Tibial artery (tissue), 4 donors: ENCODE measurements at regions not wholly inside any gene's neighbourhood (a gene's known extent, or its start where the extent isn't known, plus 50 kb on each side); places are given as distances from the start of the nearest gene placed in this dataset.

Experiments used
- DNase-seq, 2 donors: peaks; one replicate each; pipeline ENCODE4 v3.0.0-alpha.2; 2019
- H3K27ac ChIP-seq, 2 donors: fragments of 200-600 bp; sonication (generic) in 1 of 2; 1 replicate in 1 of 2; 2 replicates in 1 of 2; pipeline ENCODE4 v1.5.1; 2018 to 2019; ENCODE audit warnings: mild to moderate bottlenecking in 1 of 2
- H3K27me3 ChIP-seq, 2 donors: fragments of 200-600 bp; sonication (generic) in 1 of 2; one replicate each; pipeline versions ENCODE4 v1.5.1 to v1.6.0; 2016 to 2019
- H3K36me3 ChIP-seq, 3 donors: fragments of 200-600 bp; sonication (generic) in 2 of 3; one replicate each; pipeline ENCODE4 v1.5.1; 2016 to 2019; ENCODE audit warnings: mild to moderate bottlenecking in 2 of 3
- H3K4me1 ChIP-seq, 4 donors: fragments of 200-600 bp; sonication (generic) in 2 of 4; 1 replicate in 3 of 4; 2 replicates in 1 of 4; pipeline ENCODE4 v1.5.1; 2016 to 2019
- H3K4me3 ChIP-seq, 2 donors: fragments of 200-600 bp; sonication (generic) in 1 of 2; 1 replicate in 1 of 2; 2 replicates in 1 of 2; pipeline ENCODE4 v1.5.1; 2018 to 2019; ENCODE audit warnings: mild to moderate bottlenecking in 2 of 2
- H3K9me3 ChIP-seq, 3 donors: fragments of 200-600 bp; sonication (generic) in 1 of 3; one replicate each; pipeline ENCODE4 v1.5.1; 2016 to 2019
- intact Hi-C: fragments of 100-400 bp; cut with DNase I; formaldehyde crosslinking; loops from one replicate; pipeline ENCODE4 v1.15.0; 2023; ENCODE audit warnings: low total_unique reads
- TF ChIP-seq, protein P1 (sequence below), 2 experiments: fragments of 200-600 bp in 1 of 2; fragments of 450-650 bp in 1 of 2; IDR thresholded peaks; one replicate each; pipeline ENCODE4 v1.5.1; 2017 to 2019; ENCODE audit warnings: antibody characterized with exemption in 2 of 2, mild to moderate bottlenecking in 1 of 2, moderate library complexity in 1 of 2

DNA sequence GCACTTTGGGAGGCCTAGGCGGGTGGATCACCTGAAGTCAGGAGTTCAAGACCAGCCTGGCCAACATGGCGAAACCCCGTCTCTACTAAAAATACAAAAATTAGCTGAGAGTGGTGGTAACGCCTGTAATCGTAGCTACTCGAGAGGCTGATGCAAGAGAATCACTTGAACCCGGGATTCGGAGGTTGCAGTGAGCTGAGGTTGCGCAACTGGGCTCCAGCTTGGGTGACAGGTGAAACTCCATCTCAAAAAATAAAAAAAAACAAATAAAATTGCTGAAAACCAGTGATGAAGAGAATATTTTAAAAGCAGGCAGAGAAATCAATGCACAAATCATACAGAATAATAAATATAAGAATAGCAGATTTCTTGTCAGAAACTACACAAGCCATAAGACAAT is 129.3 kb downstream of the SLIT2 start:
- TF ChIP-seq, protein P1, sequence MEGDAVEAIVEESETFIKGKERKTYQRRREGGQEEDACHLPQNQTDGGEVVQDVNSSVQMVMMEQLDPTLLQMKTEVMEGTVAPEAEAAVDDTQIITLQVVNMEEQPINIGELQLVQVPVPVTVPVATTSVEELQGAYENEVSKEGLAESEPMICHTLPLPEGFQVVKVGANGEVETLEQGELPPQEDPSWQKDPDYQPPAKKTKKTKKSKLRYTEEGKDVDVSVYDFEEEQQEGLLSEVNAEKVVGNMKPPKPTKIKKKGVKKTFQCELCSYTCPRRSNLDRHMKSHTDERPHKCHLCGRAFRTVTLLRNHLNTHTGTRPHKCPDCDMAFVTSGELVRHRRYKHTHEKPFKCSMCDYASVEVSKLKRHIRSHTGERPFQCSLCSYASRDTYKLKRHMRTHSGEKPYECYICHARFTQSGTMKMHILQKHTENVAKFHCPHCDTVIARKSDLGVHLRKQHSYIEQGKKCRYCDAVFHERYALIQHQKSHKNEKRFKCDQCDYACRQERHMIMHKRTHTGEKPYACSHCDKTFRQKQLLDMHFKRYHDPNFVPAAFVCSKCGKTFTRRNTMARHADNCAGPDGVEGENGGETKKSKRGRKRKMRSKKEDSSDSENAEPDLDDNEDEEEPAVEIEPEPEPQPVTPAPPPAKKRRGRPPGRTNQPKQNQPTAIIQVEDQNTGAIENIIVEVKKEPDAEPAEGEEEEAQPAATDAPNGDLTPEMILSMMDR (IDR thresholded peaks at IDR 0.05) = no peak
- no peak for DNase-seq
- intact Hi-C loops = no loop called here
- H3K9me3 ChIP-seq = no peaks in the 10 kb centered on the region
- no peaks in the 10 kb centered on the region for H3K27me3 ChIP-seq
- no peaks in the 10 kb centered on the region for H3K4me1 ChIP-seq
- no peaks in the 10 kb centered on the region for H3K36me3 ChIP-seq
- no peak overlapping the region for H3K4me3 ChIP-seq
- no peak overlapping the region for H3K27ac ChIP-seq

DNA sequence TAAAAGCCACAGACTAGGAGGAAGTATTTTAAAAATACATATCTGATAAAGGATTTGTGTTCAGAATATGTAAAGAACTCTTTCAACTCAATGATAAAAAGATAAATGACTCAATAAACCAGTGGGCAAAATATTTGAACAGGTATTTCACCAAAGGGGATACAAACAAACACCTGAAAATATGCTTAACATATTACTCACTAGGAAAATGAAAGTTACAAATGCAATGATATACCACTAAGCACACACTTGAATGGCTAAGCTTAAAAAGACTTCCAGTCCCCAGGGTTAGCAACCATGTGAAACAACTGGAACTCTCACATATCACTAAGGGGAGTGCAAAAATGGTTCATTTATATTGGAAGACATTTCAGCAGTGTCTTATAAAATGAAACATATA is 131.6 kb downstream of the SLIT2 start:
- TF ChIP-seq, protein P1 (IDR thresholded peaks at IDR 0.05) = no peak
- H3K27ac ChIP-seq = no peak overlapping the region
- no peaks in the 10 kb centered on the region for H3K27me3 ChIP-seq
- intact Hi-C loops = no loop called here
- no peak overlapping the region for H3K4me3 ChIP-seq
- DNase-seq = no peak
- H3K36me3 ChIP-seq = no peaks in the 10 kb centered on the region
- H3K4me1 ChIP-seq = no peaks in the 10 kb centered on the region
- no peaks in the 10 kb centered on the region for H3K9me3 ChIP-seq

DNA sequence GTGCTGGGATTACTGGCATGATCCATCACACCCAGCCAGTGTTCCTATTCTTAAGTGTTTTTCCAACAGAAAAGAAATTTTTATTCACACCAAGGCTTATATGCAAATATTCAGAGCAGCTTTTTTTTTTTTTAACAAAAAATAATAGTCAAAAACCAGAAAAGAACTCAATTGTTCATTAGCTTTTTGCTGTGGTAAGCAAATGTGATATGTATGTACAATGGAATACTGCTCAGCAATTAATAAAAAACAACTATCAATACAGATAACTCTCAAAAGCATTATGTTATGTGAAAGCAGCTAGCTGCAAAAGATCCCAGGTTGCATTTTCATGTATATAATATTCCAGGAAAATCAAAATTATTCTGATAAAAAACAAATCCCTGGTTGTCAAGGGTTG is 132.3 kb downstream of the SLIT2 start:
- TF ChIP-seq, protein P1 (IDR thresholded peaks at IDR 0.05) = no peak
- H3K27me3 ChIP-seq = no peaks in the 10 kb centered on the region
- no peaks in the 10 kb centered on the region for H3K9me3 ChIP-seq
- no peak for DNase-seq
- no peaks in the 10 kb centered on the region for H3K36me3 ChIP-seq
- no peak overlapping the region for H3K4me3 ChIP-seq
- no peaks in the 10 kb centered on the region for H3K4me1 ChIP-seq
- intact Hi-C loops = no loop called here
- no peak overlapping the region for H3K27ac ChIP-seq

DNA sequence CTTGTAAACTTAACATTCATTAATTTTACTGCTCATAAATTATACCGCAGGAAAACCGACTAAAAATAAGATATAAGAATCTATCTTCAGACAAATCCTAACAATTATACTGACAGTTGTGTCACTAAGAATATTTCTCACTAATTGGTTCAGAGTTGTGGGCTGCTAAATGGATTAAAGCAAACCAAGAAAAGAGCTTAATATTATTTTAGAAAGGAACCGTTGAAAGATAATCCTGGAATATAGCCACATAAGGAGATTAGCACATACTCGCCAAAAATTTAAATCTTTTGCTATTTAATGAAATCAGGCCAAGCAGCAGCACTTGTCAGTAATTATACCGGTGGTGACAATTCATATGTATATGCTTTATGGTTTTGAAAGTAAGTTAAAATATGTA is 132.8 kb downstream of the SLIT2 start:
- Histone ChIP-seq H3K36me3 (no peaks in the 10 kb centered on the region), H3K9me3 (no peaks in the 10 kb centered on the region), H3K27ac (no peak overlapping the region), H3K27me3 (no peaks in the 10 kb centered on the region), H3K4me1 (no peaks in the 10 kb centered on the region), H3K4me3 (no peak overlapping the region)
- TF ChIP-seq, protein P1 (IDR thresholded peaks at IDR 0.05) = no peak
- intact Hi-C loops = no loop called here
- no peak for DNase-seq

DNA sequence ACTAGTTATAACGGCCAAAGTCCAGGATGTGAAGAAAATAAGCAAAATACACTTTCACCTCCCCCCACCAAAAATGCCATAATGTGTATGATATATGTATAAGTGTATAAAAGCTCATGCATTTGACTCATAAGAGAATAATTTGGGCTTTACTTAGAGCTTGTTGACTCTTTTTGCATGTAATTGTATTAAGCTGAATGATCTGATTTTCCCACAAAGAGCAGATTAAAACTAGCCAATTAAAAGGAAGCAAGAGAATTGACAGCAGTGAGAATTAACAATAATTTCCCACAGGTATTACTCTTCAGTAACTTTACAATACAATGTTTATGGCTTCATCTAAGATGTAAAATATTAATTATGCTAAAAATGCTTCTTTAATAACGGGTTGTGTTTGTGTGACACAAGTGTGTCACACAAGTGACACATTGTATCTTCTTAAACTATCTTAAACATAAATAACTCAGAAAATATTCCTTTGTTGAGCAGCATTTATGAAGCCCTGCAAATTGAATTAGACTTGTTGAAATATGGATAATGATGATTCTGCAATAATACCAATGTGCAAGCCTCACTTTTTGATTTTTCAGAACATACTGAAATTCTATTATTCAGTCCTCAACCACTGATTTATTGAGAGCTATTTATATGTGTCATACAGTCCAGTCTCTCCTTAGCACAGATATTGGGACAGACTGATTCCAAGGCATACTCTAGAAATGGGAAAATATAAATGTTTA is 134.5 kb downstream of the SLIT2 start:
- TF ChIP-seq, protein P1 (IDR thresholded peaks at IDR 0.05) = no peak
- H3K36me3 ChIP-seq = no peaks in the 10 kb centered on the region
- intact Hi-C loops = no loop called here
- H3K9me3 ChIP-seq = no peaks in the 10 kb centered on the region
- H3K27me3 ChIP-seq = no peaks in the 10 kb centered on the region
- no peak overlapping the region for H3K27ac ChIP-seq
- no peak overlapping the region for H3K4me3 ChIP-seq
- no peak for DNase-seq
- no peaks in the 10 kb centered on the region for H3K4me1 ChIP-seq

DNA sequence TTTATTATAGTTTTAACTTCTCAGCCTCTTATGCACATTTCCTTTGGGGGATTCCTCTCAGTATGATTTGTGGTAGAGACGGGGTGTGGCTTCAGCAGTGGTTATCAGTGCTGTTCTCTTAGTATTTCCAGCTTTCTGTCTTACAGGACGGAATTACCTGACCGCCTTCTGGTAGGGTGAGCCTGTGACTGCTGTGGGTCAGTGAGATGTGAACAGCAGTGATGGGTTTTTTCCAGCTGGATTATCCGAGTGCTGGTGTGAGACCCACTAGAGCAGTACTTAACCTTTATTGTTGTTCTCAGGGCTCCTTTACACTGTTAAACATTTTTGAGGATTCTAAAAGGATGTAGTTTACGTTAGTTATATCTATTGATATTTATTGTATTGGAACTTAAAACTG is 135.2 kb downstream of the SLIT2 start:
- Histone ChIP-seq H3K4me1 (no peaks in the 10 kb centered on the region), H3K9me3 (no peaks in the 10 kb centered on the region), H3K4me3 (no peak overlapping the region), H3K36me3 (no peaks in the 10 kb centered on the region), H3K27me3 (no peaks in the 10 kb centered on the region), H3K27ac (no peak overlapping the region)
- intact Hi-C loops = no loop called here
- TF ChIP-seq, protein P1 (IDR thresholded peaks at IDR 0.05) = no peak
- DNase-seq = no peak
